ENCODE measurements at regions not wholly inside any gene's neighbourhood (a gene's known extent, or its start where the extent isn't known, plus 50 kb on each side); places are given as distances from the start of the nearest gene placed in this dataset.

DNA sequence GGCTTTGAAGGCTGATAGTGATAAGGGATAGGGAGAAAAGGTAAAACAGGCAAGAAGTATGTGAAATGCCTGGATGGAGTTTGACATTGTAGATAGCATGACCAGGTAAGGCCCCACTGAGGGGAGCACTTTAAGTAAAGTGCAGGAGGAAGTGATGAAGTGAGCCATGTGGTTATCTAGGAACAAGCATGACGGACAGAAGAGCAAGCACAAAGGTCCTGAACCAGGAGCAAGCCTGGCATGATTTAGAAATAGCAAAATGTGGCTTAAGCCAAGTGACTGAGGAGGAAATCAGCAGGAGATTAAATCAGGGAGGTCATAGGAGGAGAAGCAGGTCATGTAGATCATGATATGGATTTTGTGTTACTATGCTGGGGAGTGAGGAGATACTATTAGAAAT lies 129.2 kb downstream of the GLUL start:
- no peak for TF ChIP-seq POLR2A (IDR thresholded peaks at IDR 0.05)
- TF ChIP-seq, protein P1, sequence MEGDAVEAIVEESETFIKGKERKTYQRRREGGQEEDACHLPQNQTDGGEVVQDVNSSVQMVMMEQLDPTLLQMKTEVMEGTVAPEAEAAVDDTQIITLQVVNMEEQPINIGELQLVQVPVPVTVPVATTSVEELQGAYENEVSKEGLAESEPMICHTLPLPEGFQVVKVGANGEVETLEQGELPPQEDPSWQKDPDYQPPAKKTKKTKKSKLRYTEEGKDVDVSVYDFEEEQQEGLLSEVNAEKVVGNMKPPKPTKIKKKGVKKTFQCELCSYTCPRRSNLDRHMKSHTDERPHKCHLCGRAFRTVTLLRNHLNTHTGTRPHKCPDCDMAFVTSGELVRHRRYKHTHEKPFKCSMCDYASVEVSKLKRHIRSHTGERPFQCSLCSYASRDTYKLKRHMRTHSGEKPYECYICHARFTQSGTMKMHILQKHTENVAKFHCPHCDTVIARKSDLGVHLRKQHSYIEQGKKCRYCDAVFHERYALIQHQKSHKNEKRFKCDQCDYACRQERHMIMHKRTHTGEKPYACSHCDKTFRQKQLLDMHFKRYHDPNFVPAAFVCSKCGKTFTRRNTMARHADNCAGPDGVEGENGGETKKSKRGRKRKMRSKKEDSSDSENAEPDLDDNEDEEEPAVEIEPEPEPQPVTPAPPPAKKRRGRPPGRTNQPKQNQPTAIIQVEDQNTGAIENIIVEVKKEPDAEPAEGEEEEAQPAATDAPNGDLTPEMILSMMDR (IDR thresholded peaks at IDR 0.05): no peak
